Left colon (tissue), 2 donors: ENCODE measurements at regions not wholly inside any gene's neighbourhood (a gene's known extent, or its start where the extent isn't known, plus 50 kb on each side); places are given as distances from the start of the nearest gene placed in this dataset.

Source experiments
- ATAC-seq: fragments of 200-7000 bp; cut with Tn5 transposase; one replicate; pipeline ENCODE4 v1.9.1; 2020; ENCODE audit warnings: mild to moderate bottlenecking, moderate library complexity
- DNase-seq, 2 donors: peaks; one replicate each; pipeline ENCODE4 v3.0.0-alpha.2; 2020
- intact Hi-C, 2 donors: fragments of 100-400 bp; cut with DNase I in 1 of 2; cut with micrococcal nuclease in 1 of 2; formaldehyde crosslinking; loops; one replicate each; pipeline versions ENCODE4 v1.11.2 to v1.14.0; 2022; cut with DNase I, micrococcal nuclease
- donor health status: DM: no; HTN: no; CAD: no.
- donor health status: DM: yes; HTN: yes; CAD: no.

DNA sequence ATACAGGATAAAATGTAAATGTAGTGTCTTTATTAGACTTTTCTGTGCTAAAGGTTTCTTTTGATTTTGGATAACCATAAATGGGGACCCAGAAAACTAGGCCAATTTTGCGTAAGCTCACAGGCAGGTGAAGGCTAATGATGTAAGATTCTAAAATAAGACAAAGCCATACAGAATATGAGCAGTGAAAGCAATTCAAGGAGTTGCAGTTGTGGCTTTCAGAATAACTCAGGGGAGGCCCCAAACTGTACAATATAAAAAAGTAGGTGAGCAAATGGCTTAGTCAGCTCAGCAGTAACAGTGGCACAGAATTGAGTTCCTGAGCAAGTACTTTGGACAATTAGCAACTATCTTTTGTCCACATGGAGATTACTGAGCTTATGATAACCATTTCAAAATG, 81.7 kb upstream of the NRP1 start:
- no peak for ATAC-seq
- no peak for DNase-seq
- intact Hi-C loops: no loop called here

- ATAC-seq: no peak
- intact Hi-C loops: no loop called here
- DNase-seq: no peak
Measured at GRCh38 chr10:33414841-33415240, 80.4 kb upstream of the NRP1 start.

DNA sequence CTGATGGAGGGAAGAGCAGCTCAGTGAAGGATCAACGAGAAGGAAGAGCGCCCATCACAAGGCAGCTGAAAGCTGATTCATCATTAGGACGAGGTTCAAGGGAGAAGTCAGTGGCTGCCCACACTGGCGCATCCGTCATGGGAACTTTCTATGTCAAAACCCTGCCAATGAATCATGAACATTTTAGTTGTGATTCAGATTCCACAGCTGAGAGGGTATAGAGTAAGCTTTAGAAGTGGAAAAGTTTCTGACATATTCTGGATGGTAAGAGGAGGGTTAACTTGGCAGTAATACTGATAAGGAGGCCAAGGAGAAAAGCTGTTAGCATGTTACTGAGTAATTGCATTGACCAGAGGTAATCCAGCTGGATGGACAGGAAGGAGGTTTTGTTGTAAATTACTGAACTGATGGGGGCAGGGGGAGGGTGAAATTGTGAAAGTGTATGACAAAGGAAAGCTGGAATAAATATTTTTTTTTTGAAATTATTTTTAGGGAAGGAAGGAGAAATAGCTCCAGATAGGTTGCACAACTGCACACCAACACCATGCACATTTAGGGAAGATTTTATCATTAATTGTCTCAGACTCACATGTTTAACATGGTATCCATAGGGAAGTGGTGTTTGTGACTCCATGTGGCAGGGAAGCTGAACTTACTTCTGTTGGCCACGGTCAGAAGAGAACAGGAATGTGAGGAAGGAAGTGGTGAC, 78.3 kb upstream of the NRP1 start:
- intact Hi-C loops: no loop called here
- DNase-seq: no peak
- no peak for ATAC-seq

GRCh38 chr10:33412241-33412640, 77.8 kb upstream of the NRP1 start:
- DNase-seq (no peak), ATAC-seq (no peak)

GRCh38 chr10:33410860-33411234, 76.4 kb upstream of the NRP1 start:
- DNase-seq: no peak
- intact Hi-C loops: no loop called here
- no peak for ATAC-seq

More at GRCh38 chr10:33412241-33412640, 77.8 kb upstream of the NRP1 start:
- intact Hi-C loops: no loop called here

- DNase-seq (no peak), ATAC-seq (no peak)
- intact Hi-C loops: no loop called here
Measured at GRCh38 chr10:33410096-33410859, 75.8 kb upstream of the NRP1 start.

GRCh38 chr10:33406596-33406995, 72.1 kb upstream of the NRP1 start:
- DNase-seq (no peak), ATAC-seq (no peak)
- intact Hi-C loops: no loop called here

DNA sequence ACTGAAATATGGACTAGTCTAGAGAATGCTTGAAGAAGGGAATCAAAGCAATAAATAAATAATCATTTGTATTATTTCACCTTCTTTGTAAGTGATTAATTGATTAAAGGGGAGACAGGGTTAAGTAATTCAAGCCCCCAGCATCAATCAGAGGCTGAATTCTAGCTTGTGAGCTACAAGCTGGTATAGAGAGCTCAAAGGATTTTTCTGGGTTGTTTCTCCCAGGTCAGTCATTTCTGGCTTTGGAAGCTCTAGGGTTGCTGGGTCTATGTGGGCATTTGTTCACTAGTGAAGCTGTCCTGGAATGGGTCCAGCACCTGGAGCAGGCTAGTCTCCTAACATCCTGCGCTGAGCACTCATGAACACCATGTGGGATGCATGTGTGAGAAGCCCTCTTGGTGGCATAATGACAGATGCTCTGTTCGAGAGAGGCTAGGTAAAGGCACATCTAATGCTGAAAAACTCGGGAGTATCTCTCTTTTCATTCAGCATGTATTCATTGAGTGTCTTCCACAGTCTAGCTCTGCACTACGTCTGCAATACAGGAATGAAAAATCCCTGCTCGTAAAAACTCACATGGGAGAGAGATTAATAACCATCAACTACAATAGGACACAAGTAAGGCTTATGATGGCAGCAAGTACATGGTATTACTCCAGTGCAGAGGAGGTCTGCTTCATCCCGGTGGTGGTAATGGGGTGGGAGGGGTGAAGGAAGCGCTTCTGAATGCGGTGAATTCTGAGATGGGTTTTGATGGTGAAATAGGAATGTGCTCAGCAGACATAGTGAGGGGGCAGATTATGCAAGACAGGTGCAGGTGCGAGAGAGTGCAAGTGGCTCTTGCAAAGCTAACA, 68.0 kb upstream of the NRP1 start:
- intact Hi-C loops: no loop called here
- DNase-seq: no peak

DNA sequence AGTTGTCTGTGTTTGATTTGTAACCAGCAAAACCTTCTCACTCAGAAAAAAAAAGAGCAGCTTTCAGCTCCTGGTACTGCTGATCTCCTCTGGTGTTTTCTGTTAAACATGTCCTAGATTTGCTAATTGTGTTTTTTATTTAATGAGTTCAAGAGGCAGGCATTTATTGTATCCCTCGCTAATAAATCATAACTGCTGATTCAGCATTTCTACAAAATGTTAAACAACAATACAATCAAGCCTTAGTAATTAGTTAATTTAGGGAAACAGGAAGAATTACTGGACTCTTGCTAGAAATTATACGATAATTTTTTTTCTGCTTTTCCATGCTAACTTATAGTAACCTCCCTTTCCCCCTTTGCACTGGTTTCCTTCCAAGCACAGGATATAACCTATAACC, 66.8 kb upstream of the NRP1 start:
- intact Hi-C loops: no loop called here
- no peak for DNase-seq
- ATAC-seq: no peak

More for the DNA sequence above, 68.0 kb upstream of the NRP1 start:
- no peak for ATAC-seq

- intact Hi-C loops: no loop called here
- no peak for ATAC-seq
Measured at GRCh38 chr10:33398796-33399195, 64.3 kb upstream of the NRP1 start.

DNA sequence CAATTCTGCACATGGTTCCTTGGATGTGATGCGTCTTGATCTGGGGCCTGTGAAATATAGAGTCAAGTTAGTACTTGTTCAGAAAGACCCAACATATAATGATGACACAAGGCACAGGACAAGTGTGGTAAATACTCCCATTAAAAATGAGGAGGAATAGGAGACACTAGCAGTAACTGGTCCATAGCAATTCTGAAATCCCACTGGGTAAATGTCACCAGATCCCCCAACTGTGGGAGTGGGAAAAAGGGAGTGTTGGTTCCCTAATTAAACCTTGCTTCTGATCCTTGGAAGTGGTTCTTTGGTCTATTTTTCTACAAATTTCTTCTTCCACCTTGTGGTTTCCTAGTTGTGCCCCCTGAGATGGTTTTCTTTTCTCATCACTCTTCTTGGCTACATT, 62.5 kb upstream of the NRP1 start:
- no peak for DNase-seq
- intact Hi-C loops: no loop called here
- no peak for ATAC-seq

More at GRCh38 chr10:33398796-33399195, 64.3 kb upstream of the NRP1 start:
- no peak for DNase-seq

- DNase-seq (no peak), ATAC-seq (no peak)
- intact Hi-C loops: no loop called here
Measured at GRCh38 chr10:33396279-33396678, 61.8 kb upstream of the NRP1 start.

DNA sequence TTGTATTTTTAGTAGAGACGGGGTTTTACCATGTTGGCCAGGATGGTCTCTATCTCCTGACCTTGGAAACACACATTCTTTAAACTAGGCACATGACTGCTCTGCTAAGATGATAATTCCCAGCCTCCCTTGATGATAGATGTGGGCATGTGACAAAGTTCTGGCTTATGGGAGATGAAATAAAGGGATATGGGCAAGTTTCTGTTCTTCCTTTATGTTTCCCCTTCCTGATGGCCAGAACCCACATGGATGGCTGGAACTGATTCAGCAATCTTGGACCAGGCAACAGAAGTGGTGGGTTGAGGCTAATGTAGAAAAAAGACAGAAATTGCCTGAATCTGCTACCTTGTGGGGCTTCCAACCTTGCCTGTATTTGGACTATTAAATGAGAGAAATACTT, 60.7 kb upstream of the NRP1 start:
- ATAC-seq: no peak
- intact Hi-C loops: no loop called here

GRCh38 chr10:33392706-33393105, 58.2 kb upstream of the NRP1 start:
- no peak for ATAC-seq
- intact Hi-C loops: no loop called here

More for the DNA sequence above, 60.7 kb upstream of the NRP1 start:
- DNase-seq: no peak

DNA sequence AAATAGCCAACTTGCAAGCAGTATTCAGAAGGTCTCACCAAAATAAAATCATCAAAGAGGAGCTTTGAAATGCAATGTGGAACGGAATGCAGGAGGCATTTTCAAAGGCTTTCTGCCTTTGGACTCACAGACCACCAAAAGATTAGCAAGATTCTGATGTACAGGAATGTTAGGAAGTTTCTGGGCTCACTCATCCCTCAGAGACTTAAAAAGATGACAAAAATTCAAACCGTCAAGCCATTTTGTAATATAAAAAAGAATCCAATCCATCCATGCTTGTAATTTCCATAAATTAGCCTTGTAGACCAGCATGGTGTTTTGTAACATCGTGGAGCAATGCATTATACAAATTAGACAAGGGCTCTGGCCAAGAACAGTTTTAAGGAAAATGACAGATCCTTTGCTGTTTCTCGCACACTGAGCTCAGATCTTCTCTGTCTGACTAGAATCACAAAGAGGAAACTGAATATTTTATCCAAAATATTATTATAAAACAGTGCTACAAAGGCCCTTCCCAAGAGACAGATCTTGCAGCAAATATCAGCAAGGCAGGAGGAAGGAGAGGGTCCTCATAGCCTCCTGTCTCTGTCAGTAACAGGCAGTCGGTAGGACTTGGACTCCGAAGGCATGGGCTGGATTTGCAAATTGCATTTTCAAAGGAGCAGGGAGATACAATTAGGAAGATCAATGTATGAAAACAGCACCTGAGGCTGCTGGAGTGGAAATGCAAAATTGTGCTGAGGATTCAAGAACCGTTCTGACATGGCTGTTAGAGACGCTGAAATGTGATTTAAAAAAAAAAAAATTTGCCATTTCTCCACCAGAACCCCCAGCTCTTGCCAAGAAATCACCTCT, 57.4 kb upstream of the NRP1 start:
- no peak for DNase-seq
- intact Hi-C loops: no loop called here
- ATAC-seq: no peak

More at GRCh38 chr10:33392706-33393105, 58.2 kb upstream of the NRP1 start:
- no peak for DNase-seq

DNA sequence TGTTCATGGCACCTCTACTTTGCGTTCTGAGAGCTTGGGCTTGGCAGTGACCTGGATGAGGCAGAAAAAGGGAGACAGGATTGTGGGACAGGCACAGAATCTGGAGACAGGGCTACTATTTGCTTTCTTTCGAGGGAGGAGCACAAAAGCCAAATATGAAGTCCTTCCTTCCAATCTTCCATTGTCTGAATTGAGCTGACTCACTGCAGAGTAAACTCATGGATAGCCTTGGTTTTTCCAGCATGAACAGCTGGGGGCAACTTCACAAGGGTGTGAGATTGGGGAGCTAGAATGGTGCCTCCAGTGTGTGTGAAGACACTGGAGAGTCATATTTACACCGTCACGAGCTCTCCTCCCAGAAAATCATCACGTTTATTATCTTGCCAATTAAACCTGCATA, 55.6 kb upstream of the NRP1 start:
- ATAC-seq: no peak
- no peak for DNase-seq
- intact Hi-C loops: no loop called here

GRCh38 chr10:33388785-33389184, 54.3 kb upstream of the NRP1 start:
- no peak for DNase-seq
- no peak for ATAC-seq

DNA sequence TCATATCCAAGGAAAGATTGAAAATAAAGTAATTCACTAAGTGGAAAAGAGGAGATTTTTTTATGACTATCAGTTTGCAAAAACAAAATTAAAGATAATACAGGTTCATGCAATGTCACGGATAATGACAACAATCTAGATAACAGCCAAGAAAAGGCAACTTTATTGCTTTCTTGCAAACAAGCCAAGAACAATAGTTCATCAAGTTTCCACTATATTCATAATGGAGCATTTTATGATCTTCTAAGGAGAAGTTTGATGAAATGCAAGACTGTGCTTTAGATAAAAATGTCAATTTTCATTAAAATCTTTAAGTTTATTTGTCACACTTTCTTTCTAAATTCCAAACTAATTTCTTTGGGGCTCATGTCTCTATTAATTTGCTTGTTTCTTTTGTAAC, 53.9 kb upstream of the NRP1 start:
- ATAC-seq (no peak), DNase-seq (no peak)
- intact Hi-C loops: no loop called here

More at GRCh38 chr10:33388785-33389184, 54.3 kb upstream of the NRP1 start:
- intact Hi-C loops: no loop called here

- intact Hi-C loops: no loop called here
- ATAC-seq: no peak
- no peak for DNase-seq
Measured at GRCh38 chr10:33387720-33388119, 53.3 kb upstream of the NRP1 start.
